ENCODE measurements at regions not wholly inside any gene's neighbourhood (a gene's known extent, or its start where the extent isn't known, plus 50 kb on each side); places are given as distances from the start of the nearest gene placed in this dataset.

- no peak for TF ChIP-seq MEF2A (IDR thresholded peaks at IDR 0.05; ENCODE audit: borderline replicate concordance, low read depth)
- TF ChIP-seq, protein P1, sequence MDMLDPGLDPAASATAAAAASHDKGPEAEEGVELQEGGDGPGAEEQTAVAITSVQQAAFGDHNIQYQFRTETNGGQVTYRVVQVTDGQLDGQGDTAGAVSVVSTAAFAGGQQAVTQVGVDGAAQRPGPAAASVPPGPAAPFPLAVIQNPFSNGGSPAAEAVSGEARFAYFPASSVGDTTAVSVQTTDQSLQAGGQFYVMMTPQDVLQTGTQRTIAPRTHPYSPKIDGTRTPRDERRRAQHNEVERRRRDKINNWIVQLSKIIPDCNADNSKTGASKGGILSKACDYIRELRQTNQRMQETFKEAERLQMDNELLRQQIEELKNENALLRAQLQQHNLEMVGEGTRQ (IDR thresholded peaks at IDR 0.05; ENCODE audit: borderline replicate concordance, low read depth, low read length), result no peak
- TF ChIP-seq, protein P2, sequence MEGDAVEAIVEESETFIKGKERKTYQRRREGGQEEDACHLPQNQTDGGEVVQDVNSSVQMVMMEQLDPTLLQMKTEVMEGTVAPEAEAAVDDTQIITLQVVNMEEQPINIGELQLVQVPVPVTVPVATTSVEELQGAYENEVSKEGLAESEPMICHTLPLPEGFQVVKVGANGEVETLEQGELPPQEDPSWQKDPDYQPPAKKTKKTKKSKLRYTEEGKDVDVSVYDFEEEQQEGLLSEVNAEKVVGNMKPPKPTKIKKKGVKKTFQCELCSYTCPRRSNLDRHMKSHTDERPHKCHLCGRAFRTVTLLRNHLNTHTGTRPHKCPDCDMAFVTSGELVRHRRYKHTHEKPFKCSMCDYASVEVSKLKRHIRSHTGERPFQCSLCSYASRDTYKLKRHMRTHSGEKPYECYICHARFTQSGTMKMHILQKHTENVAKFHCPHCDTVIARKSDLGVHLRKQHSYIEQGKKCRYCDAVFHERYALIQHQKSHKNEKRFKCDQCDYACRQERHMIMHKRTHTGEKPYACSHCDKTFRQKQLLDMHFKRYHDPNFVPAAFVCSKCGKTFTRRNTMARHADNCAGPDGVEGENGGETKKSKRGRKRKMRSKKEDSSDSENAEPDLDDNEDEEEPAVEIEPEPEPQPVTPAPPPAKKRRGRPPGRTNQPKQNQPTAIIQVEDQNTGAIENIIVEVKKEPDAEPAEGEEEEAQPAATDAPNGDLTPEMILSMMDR (IDR thresholded peaks at IDR 0.05), result no peak
- TF ChIP-seq TCF12 (IDR thresholded peaks at IDR 0.05), result no peak
- no peak for TF ChIP-seq POLR2AphosphoS5 (IDR thresholded peaks at IDR 0.05; ENCODE audit: low read depth, low read length)
Measured at GRCh38 chrX:10073671-10074070, 83.1 kb upstream of the CLCN4 start.

Data from SK-N-SH (cell line).